Breast epithelium (tissue), 4 donors: ENCODE measurements at regions not wholly inside any gene's neighbourhood (a gene's known extent, or its start where the extent isn't known, plus 50 kb on each side); places are given as distances from the start of the nearest gene placed in this dataset.

Experiments
- DNase-seq, 2 donors: peaks; one replicate each; pipeline ENCODE4 v3.0.0-alpha.2; 2019; ENCODE audit warnings: low spot score in 2 of 2
- H3K27ac ChIP-seq, 2 donors: fragments of 200-600 bp; sonication (generic) in 1 of 2; one replicate each; pipeline ENCODE4 v1.5.1; 2016 to 2019; ENCODE audit warnings: mild to moderate bottlenecking in 1 of 2
- H3K27me3 ChIP-seq, 2 donors: fragments of 200-600 bp; sonication (generic) in 1 of 2; one replicate each; pipeline versions ENCODE4 v1.5.1 to v1.6.0; 2017 to 2019; ENCODE audit warnings: control low read depth in 1 of 2, mild to moderate bottlenecking in 1 of 2
- H3K36me3 ChIP-seq: fragments of 200-600 bp; one replicate; pipeline ENCODE4 v1.5.1; 2019
- H3K4me1 ChIP-seq, 2 donors: fragments of 200-600 bp; sonication (generic); one replicate each; pipeline ENCODE4 v1.5.1; 2016 to 2019; ENCODE audit warnings: control low read depth in 1 of 2
- H3K4me3 ChIP-seq, 3 donors: fragments of 200-600 bp; sonication (generic); 1 replicate in 2 of 3; 2 replicates in 1 of 3; pipeline ENCODE4 v1.5.1; 2016 to 2019; ENCODE audit warnings: mild to moderate bottlenecking in 3 of 3, moderate library complexity in 2 of 3
- H3K9me3 ChIP-seq, 2 donors: fragments of 200-600 bp; sonication (generic) in 1 of 2; one replicate each; pipeline ENCODE4 v1.5.1; 2016 to 2019; ENCODE audit warnings: control low read depth in 1 of 2
- POLR2A ChIP-seq: fragments of 450-650 bp; IDR thresholded peaks from one replicate; pipeline ENCODE4 v1.6.1; 2016; ENCODE audit warnings: antibody characterized with exemption, mild to moderate bottlenecking, moderate library complexity
- POLR2AphosphoS5 ChIP-seq, 3 donors: sonication (generic); formaldehyde crosslinking; IDR thresholded peaks; one replicate each; pipeline ENCODE4 v1.6.1; 2017; ENCODE audit warnings: antibody characterized with exemption in 3 of 3
- intact Hi-C: fragments of 100-400 bp; cut with DNase I; formaldehyde crosslinking; loops from one replicate; pipeline ENCODE4 v1.15.1; 2023; ENCODE audit warnings: low total_unique reads
- TF ChIP-seq, protein P1 (sequence below), 3 donors: fragments of 450-650 bp; IDR thresholded peaks; one replicate each; pipeline ENCODE4 v1.5.1; 2016 to 2017; ENCODE audit warnings: antibody characterized with exemption in 3 of 3, mild to moderate bottlenecking in 3 of 3, moderate library complexity in 3 of 3

DNA sequence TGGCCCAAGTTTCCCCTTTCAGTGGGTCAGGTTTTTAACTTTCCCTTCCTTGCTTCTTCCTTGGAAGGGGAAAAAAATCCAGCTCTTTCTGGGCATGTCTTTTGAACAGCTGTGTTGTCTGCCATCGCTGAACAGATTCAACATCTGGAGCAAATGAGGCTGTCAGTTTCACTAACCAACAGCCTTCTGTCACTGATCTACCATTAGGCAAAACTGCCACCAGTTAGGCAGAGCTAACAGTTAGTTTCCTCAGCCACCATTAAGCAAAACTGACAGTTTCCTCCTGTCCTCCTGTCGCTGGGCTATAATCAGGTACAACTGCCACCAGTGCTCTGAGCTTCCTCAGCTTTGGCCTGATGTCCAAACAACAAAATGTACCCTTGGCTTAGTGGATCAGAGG, 81.9 kb downstream of the NPTX2 start:
- no peaks in the 10 kb centered on the region for H3K4me1 ChIP-seq
- no peak overlapping the region for H3K4me3 ChIP-seq
- no peaks in the 10 kb centered on the region for H3K36me3 ChIP-seq
- intact Hi-C loops, result no loop called here
- DNase-seq, result no peak
- TF ChIP-seq, protein P1, sequence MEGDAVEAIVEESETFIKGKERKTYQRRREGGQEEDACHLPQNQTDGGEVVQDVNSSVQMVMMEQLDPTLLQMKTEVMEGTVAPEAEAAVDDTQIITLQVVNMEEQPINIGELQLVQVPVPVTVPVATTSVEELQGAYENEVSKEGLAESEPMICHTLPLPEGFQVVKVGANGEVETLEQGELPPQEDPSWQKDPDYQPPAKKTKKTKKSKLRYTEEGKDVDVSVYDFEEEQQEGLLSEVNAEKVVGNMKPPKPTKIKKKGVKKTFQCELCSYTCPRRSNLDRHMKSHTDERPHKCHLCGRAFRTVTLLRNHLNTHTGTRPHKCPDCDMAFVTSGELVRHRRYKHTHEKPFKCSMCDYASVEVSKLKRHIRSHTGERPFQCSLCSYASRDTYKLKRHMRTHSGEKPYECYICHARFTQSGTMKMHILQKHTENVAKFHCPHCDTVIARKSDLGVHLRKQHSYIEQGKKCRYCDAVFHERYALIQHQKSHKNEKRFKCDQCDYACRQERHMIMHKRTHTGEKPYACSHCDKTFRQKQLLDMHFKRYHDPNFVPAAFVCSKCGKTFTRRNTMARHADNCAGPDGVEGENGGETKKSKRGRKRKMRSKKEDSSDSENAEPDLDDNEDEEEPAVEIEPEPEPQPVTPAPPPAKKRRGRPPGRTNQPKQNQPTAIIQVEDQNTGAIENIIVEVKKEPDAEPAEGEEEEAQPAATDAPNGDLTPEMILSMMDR (IDR thresholded peaks at IDR 0.05), result no peak
- TF ChIP-seq POLR2AphosphoS5 (IDR thresholded peaks at IDR 0.05) (no peak), POLR2A (no peak)
- H3K27me3 ChIP-seq, result peaks cover 0 to 2% of the 10 kb centered on the region in 2 donors
- H3K9me3 ChIP-seq, result peaks cover 7 to 8% of the 10 kb centered on the region in 2 donors
- H3K27ac ChIP-seq, result no peak overlapping the region

DNA sequence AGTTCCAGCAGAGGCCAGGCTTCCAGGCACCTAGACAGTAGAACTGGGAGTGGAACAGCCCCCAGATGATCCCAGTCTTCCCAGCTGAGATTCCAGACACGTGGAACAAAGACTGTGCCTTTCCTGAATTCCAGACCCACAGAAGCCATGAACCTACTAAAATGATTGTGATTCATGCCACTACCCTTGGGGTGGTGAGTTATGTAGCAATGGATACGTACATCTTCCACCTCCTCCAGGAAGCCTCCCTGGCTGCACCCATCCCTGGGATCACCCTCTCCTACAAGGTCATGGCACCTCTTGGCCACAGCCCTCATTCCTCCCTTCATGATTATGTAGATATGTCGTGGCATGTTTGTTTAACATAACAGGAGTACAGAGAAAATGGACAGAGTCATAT, 83.4 kb downstream of the NPTX2 start:
- no peak overlapping the region for H3K4me3 ChIP-seq
- TF ChIP-seq POLR2A (no peak), POLR2AphosphoS5 (IDR thresholded peaks at IDR 0.05) (no peak)
- TF ChIP-seq, protein P1 (IDR thresholded peaks at IDR 0.05), result no peak
- no peak for DNase-seq
- no peak overlapping the region for H3K27ac ChIP-seq
- intact Hi-C loops, result no loop called here
- peaks cover 0 to 6% of the 10 kb centered on the region in 2 donors for H3K27me3 ChIP-seq
- no peaks in the 10 kb centered on the region for H3K4me1 ChIP-seq
- no peaks in the 10 kb centered on the region for H3K36me3 ChIP-seq
- peaks cover 7 to 8% of the 10 kb centered on the region in 2 donors for H3K9me3 ChIP-seq

DNA sequence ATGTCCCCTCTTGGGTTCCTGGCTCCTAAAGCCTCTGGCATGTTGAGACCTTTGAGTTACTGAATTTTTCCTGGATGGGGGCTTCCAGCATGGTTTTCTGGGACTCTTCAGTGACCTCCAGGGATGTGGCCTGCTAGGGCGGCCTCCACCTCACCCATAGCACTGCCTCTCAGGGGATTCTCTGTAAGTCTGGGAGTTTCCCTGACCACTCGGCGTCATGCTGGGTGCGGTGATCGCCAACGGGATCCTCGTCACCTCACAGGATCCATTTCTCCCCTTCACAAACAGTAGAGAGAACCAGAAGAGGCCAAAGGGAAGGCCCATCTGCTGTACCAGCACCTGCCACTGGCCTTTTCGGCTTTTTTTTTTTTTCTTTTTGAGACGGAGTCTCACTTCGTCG, 84.3 kb downstream of the NPTX2 start:
- intact Hi-C loops, result no loop called here
- Histone ChIP-seq H3K27me3 (peaks cover 0 to 12% of the 10 kb centered on the region in 2 donors), H3K9me3 (peaks cover 7 to 8% of the 10 kb centered on the region in 2 donors), H3K36me3 (no peaks in the 10 kb centered on the region), H3K4me3 (no peak overlapping the region), H3K4me1 (no peaks in the 10 kb centered on the region), H3K27ac (no peak overlapping the region)
- no peak for DNase-seq
- TF ChIP-seq, protein P1 (IDR thresholded peaks at IDR 0.05), result no peak
- TF ChIP-seq POLR2AphosphoS5 (IDR thresholded peaks at IDR 0.05), result no peak
- TF ChIP-seq POLR2A, result no peak

DNA sequence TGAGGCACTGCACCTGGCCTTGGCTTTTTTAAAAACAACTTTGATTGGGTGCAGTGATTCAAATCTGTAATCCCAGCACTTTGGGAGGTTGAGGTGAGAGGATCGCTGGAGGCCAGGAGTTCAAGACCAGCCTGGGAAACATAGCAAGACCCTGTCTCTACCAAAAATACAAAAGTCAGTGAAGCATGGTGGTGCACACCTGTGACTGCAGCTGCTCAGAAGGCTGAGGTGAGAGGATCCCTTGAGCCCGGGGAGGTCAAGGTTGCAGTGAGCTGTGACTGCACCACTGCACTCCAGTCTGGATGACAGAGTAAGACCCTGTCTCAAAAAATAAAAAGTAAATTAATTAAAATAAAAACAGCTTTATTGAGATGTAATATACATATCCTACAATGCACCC, 84.9 kb downstream of the NPTX2 start:
- H3K9me3 ChIP-seq, result peaks cover 3 to 4% of the 10 kb centered on the region in 2 donors
- DNase-seq, result no peak
- H3K27me3 ChIP-seq, result peaks cover 0 to 12% of the 10 kb centered on the region in 2 donors
- intact Hi-C loops, result no loop called here
- no peaks in the 10 kb centered on the region for H3K36me3 ChIP-seq
- H3K4me1 ChIP-seq, result no peaks in the 10 kb centered on the region
- TF ChIP-seq, protein P1 (IDR thresholded peaks at IDR 0.05), result no peak
- no peak for TF ChIP-seq POLR2A
- TF ChIP-seq POLR2AphosphoS5 (IDR thresholded peaks at IDR 0.05), result no peak
- H3K4me3 ChIP-seq, result no peak overlapping the region
- no peak overlapping the region for H3K27ac ChIP-seq

DNA sequence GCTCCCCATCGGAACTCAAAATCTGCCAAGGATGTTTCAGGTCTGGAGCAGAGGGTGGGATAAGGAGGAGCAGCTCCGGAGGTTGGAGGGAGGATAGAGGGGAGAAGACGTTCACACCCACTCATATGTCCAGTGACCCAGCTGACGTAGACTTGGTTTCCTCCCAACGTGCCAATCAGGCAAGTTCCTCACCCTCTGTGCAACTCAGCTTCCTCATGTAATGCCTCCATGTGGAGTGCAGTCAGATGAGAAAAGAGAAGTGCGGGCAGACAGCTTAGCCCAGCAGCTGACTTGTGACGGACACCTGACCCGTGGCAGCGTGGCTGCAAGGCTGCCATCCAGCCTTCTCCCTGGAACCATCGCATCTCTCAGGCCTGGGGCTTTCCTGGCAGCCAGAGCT, 86.8 kb downstream of the NPTX2 start:
- Histone ChIP-seq H3K27me3 (peaks cover 0 to 12% of the 10 kb centered on the region in 2 donors), H3K9me3 (no peaks in the 10 kb centered on the region), H3K36me3 (no peaks in the 10 kb centered on the region), H3K4me1 (no peaks in the 10 kb centered on the region), H3K4me3 (no peak overlapping the region), H3K27ac (no peak overlapping the region)
- intact Hi-C loops, result no loop called here
- TF ChIP-seq, protein P1 (IDR thresholded peaks at IDR 0.05), result no peak
- no peak for TF ChIP-seq POLR2A
- TF ChIP-seq POLR2AphosphoS5 (IDR thresholded peaks at IDR 0.05), result no peak
- DNase-seq, result no peak
